ENCODE measurements at regions not wholly inside any gene's neighbourhood (a gene's known extent, or its start where the extent isn't known, plus 50 kb on each side); places are given as distances from the start of the nearest gene placed in this dataset.

DNA sequence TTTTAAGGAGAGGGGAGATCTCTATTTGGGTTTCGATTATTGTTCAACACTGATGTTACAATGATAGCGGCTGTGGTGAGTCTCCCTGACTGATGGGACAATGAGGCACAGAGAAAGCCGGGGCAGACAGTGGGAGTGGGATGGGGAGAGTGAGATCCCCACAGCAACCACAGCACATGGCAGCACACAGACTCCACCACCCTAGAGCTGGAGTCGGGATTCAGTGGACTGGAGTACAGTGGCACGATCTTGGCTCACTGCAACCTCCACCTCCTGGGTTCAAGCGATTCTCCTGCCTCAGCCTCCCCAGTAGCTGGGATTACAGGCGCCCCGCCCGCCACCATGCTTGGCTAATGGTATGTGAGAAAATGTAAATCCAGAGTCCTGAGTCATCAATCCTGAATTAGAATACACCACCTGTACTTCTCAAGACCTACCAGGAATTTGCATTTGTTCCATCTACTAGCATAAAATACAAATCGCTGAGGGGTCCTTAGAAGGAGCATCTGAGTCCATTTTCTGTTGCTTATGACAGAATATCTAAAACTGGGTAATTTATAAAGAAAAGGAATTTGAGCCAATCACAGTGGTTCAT, 125.8 kb downstream of the TOMM20 start:
- Histone ChIP-seq H3K36me3 (replicated peaks in 1 of 2; ENCODE audit: control insufficient read depth in 1 of 2, insufficient read depth in 2 of 2, low read length in 1 of 2) (no peaks in the 10 kb centered on the region), H3K27me3 (ENCODE audit: insufficient read depth) (no peaks in the 10 kb centered on the region), H3K79me2 (ENCODE audit: insufficient read depth) (no peaks in the 10 kb centered on the region), H3K9me3 (no peaks in the 10 kb centered on the region), H2AFZ (ENCODE audit: low read depth) (no peak overlapping the region), H3K4me3 (ENCODE audit: low read depth in 2 of 2, low read length in 1 of 2) (no peak overlapping the region), H3K4me1 (ENCODE audit: control insufficient read depth in 1 of 2, insufficient read depth in 2 of 2, low read depth in 1 of 2, low read length in 1 of 2) (peaks cover 6% of the 10 kb centered on the region in 2 experiments; a peak in 3 of 4 replicates), H3K9ac (no peak overlapping the region), H3K27ac (ENCODE audit: low read depth in 2 of 2, low read length in 1 of 2) (no peak overlapping the region), H4K20me1 (ENCODE audit: insufficient read depth) (no peaks in the 10 kb centered on the region), H3K4me2 (no peak overlapping the region), H3F3A (replicated peaks; ENCODE audit: insufficient read depth) (peaks cover 5% of the 10 kb centered on the region), H3K9me2 (no peaks in the 10 kb centered on the region)
- TF ChIP-seq TEAD4 (IDR thresholded peaks at IDR 0.05; ENCODE audit: borderline replicate concordance, insufficient read depth) = no peak
- no peak for TF ChIP-seq TAF1 (IDR thresholded peaks at IDR 0.05; ENCODE audit: borderline replicate concordance, low read depth, low read length)
- TF ChIP-seq, protein P1, sequence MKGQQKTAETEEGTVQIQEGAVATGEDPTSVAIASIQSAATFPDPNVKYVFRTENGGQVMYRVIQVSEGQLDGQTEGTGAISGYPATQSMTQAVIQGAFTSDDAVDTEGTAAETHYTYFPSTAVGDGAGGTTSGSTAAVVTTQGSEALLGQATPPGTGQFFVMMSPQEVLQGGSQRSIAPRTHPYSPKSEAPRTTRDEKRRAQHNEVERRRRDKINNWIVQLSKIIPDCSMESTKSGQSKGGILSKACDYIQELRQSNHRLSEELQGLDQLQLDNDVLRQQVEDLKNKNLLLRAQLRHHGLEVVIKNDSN (IDR thresholded peaks at IDR 0.05; ENCODE audit: borderline replicate concordance, low read depth) = no peak
- TF ChIP-seq, protein P2, sequence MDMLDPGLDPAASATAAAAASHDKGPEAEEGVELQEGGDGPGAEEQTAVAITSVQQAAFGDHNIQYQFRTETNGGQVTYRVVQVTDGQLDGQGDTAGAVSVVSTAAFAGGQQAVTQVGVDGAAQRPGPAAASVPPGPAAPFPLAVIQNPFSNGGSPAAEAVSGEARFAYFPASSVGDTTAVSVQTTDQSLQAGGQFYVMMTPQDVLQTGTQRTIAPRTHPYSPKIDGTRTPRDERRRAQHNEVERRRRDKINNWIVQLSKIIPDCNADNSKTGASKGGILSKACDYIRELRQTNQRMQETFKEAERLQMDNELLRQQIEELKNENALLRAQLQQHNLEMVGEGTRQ (IDR thresholded peaks at IDR 0.05; ENCODE audit: borderline replicate concordance, low read depth, low read length) = no peak
- TF ChIP-seq FOXM1 (IDR thresholded peaks at IDR 0.05; ENCODE audit: low read depth) = no peak
- no peak for TF ChIP-seq POLR2AphosphoS5 (IDR thresholded peaks at IDR 0.05; ENCODE audit: low read depth, low read length)
- no peak for TF ChIP-seq MXI1 (IDR thresholded peaks at IDR 0.05; ENCODE audit: low read depth, low read length)
- TF ChIP-seq FOXJ3 (CRISPR knock-in tag; IDR thresholded peaks at IDR 0.05) = no peak
- TF ChIP-seq, protein P3, sequence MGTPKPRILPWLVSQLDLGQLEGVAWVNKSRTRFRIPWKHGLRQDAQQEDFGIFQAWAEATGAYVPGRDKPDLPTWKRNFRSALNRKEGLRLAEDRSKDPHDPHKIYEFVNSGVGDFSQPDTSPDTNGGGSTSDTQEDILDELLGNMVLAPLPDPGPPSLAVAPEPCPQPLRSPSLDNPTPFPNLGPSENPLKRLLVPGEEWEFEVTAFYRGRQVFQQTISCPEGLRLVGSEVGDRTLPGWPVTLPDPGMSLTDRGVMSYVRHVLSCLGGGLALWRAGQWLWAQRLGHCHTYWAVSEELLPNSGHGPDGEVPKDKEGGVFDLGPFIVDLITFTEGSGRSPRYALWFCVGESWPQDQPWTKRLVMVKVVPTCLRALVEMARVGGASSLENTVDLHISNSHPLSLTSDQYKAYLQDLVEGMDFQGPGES (IDR thresholded peaks at IDR 0.05; ENCODE audit: low read depth, low read length) = no peak
- TF ChIP-seq CHD2 (IDR thresholded peaks at IDR 0.05; ENCODE audit: low read length, partially characterized antibody) = no peak
- TF ChIP-seq EZH2phosphoT487 (IDR thresholded peaks at IDR 0.05; ENCODE audit: borderline replicate concordance, low read depth) = no peak
- no peak for TF ChIP-seq NRF1 (IDR thresholded peaks at IDR 0.05; ENCODE audit: low read depth, low read length)
- TF ChIP-seq, protein P4, sequence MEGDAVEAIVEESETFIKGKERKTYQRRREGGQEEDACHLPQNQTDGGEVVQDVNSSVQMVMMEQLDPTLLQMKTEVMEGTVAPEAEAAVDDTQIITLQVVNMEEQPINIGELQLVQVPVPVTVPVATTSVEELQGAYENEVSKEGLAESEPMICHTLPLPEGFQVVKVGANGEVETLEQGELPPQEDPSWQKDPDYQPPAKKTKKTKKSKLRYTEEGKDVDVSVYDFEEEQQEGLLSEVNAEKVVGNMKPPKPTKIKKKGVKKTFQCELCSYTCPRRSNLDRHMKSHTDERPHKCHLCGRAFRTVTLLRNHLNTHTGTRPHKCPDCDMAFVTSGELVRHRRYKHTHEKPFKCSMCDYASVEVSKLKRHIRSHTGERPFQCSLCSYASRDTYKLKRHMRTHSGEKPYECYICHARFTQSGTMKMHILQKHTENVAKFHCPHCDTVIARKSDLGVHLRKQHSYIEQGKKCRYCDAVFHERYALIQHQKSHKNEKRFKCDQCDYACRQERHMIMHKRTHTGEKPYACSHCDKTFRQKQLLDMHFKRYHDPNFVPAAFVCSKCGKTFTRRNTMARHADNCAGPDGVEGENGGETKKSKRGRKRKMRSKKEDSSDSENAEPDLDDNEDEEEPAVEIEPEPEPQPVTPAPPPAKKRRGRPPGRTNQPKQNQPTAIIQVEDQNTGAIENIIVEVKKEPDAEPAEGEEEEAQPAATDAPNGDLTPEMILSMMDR (IDR thresholded peaks at IDR 0.05) = no peak
- TF ChIP-seq TCF12 (IDR thresholded peaks at IDR 0.05) = no peak
- TF ChIP-seq RCOR1 (IDR thresholded peaks at IDR 0.05; ENCODE audit: low read length) = no peak
- TF ChIP-seq SIN3A (IDR thresholded peaks at IDR 0.05; ENCODE audit: borderline replicate concordance, low read depth, low read length) = no peak
- no peak for TF ChIP-seq NFIC (IDR thresholded peaks at IDR 0.05; ENCODE audit: borderline replicate concordance)
- TF ChIP-seq JUND (IDR thresholded peaks at IDR 0.05) = no peak
- TF ChIP-seq, protein P5, sequence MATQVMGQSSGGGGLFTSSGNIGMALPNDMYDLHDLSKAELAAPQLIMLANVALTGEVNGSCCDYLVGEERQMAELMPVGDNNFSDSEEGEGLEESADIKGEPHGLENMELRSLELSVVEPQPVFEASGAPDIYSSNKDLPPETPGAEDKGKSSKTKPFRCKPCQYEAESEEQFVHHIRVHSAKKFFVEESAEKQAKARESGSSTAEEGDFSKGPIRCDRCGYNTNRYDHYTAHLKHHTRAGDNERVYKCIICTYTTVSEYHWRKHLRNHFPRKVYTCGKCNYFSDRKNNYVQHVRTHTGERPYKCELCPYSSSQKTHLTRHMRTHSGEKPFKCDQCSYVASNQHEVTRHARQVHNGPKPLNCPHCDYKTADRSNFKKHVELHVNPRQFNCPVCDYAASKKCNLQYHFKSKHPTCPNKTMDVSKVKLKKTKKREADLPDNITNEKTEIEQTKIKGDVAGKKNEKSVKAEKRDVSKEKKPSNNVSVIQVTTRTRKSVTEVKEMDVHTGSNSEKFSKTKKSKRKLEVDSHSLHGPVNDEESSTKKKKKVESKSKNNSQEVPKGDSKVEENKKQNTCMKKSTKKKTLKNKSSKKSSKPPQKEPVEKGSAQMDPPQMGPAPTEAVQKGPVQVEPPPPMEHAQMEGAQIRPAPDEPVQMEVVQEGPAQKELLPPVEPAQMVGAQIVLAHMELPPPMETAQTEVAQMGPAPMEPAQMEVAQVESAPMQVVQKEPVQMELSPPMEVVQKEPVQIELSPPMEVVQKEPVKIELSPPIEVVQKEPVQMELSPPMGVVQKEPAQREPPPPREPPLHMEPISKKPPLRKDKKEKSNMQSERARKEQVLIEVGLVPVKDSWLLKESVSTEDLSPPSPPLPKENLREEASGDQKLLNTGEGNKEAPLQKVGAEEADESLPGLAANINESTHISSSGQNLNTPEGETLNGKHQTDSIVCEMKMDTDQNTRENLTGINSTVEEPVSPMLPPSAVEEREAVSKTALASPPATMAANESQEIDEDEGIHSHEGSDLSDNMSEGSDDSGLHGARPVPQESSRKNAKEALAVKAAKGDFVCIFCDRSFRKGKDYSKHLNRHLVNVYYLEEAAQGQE (IDR thresholded peaks at IDR 0.05; ENCODE audit: low read depth, low read length) = no peak
- 96% methylated on average over 4 of the region's 10 CpGs for WGBS (ENCODE audit: low lambda C conversion rate)
- no peak for DNase-seq
- POLR2A ChIA-PET = no interaction called here
- CTCF ChIA-PET = no interaction called here

Data from SK-N-SH (cell line).